ENCODE measurements at regions not wholly inside any gene's neighbourhood (a gene's known extent, or its start where the extent isn't known, plus 50 kb on each side); places are given as distances from the start of the nearest gene placed in this dataset.

DNA sequence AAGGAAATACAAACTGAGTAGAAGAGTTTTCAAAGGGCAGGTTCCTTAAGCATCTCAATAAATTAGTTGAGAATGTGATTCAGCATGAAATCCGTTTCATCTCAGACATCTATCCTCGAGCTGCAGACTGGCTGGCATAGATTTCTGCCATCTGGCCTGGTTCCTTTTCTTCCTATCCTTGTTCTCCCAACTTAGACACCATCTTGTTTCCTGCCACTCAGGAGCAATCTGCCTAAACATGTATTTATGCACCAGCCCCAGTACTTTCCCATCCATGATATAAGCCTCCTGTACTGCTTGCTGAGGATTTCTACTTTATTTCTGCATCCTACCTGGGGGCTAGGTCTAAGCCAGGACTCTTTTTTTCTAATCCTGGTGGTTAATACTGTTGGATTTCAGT, 359.1 kb upstream of the C11orf87 start:
- 0% methylated on average over 2 of the region's 2 CpGs for WGBS (ENCODE audit: insufficient coverage, low coverage, missing lambda C conversion rate)
- H3K27me3 ChIP-seq (ENCODE audit: control insufficient read depth in 2 of 2, insufficient read depth in 2 of 2, low read length in 2 of 2): no peaks in the 10 kb centered on the region
- ChIA-PET POLR2A (no interaction called here), CTCF (ENCODE audit: low intra/inter-chr PET ratio) (no interaction called here)
- no peak overlapping the region for H3K4me2 ChIP-seq (ENCODE audit: insufficient read depth, low read length)
- H3K9me1 ChIP-seq (ENCODE audit: control insufficient read depth, insufficient read depth, low read length): no peaks in the 10 kb centered on the region
- intact Hi-C loops (cut with micrococcal nuclease) (no loop called here), in situ Hi-C loops (cut with MboI) (no loop called here)
- no TSS peak for BruUV-seq (replicated peaks)
- H2AFZ ChIP-seq (ENCODE audit: low read depth, low read length): no peak overlapping the region
- no peak overlapping the region for H3K27ac ChIP-seq (ENCODE audit: extremely low read depth, low read depth, low read length)
- no peaks in the 10 kb centered on the region for H3K36me3 ChIP-seq (ENCODE audit: control insufficient read depth, insufficient read depth, low read length)
- FAIRE-seq (no peak), DNase-seq (ENCODE audit: extremely low read depth in 1 of 4, low spot score in 3 of 4) (no peak), ATAC-seq (no peak)
- no peak overlapping the region for H3K9ac ChIP-seq (ENCODE audit: insufficient read depth in 1 of 2, low read depth in 2 of 2, low read length in 2 of 2)
- TF ChIP-seq ZNF644 (tag; IDR thresholded peaks at IDR 0.05; ENCODE audit: low read depth) (no peak), RAD51 (IDR thresholded peaks at IDR 0.05; ENCODE audit: borderline replicate concordance, low read depth) (no peak), SP1 (CRISPR knock-in tag; IDR thresholded peaks at IDR 0.05) (no peak), ARNT (IDR thresholded peaks at IDR 0.05) (no peak), ZNF165 (CRISPR knock-in tag; IDR thresholded peaks at IDR 0.05; ENCODE audit: borderline replicate concordance) (no peak), SMARCA4 (IDR thresholded peaks at IDR 0.05) (no peak), PHB (CRISPR knock-in tag; IDR thresholded peaks at IDR 0.05) (no peak), FOSL1 (tag; conservative IDR thresholded peaks at IDR 0.05) (no peak), NFYB (IDR thresholded peaks at IDR 0.05; ENCODE audit: extremely low read depth, insufficient read length) (no peak), SRSF3 (IDR thresholded peaks at IDR 0.05; ENCODE audit: insufficient read depth, low read length) (no peak), ZNF175 (CRISPR knock-in tag; IDR thresholded peaks at IDR 0.05; ENCODE audit: low read depth) (no peak), NFE2 (IDR thresholded peaks at IDR 0.05; ENCODE audit: low read depth) (no peak), ETV1 (tag; conservative IDR thresholded peaks at IDR 0.05; ENCODE audit: low read depth) (no peak), SAFB (IDR thresholded peaks at IDR 0.05; ENCODE audit: borderline replicate concordance, low read depth, low read length) (no peak), CCAR2 (IDR thresholded peaks at IDR 0.05; ENCODE audit: low read depth, low read length) (no peak), SREBF2 (CRISPR knock-in tag; IDR thresholded peaks at IDR 0.05) (no peak), MYBL2 (IDR thresholded peaks at IDR 0.05; ENCODE audit: low read depth) (no peak), MYBL2 (CRISPR knock-in tag; IDR thresholded peaks at IDR 0.05; ENCODE audit: borderline replicate concordance) (no peak)
- TF ChIP-seq, protein P1, sequence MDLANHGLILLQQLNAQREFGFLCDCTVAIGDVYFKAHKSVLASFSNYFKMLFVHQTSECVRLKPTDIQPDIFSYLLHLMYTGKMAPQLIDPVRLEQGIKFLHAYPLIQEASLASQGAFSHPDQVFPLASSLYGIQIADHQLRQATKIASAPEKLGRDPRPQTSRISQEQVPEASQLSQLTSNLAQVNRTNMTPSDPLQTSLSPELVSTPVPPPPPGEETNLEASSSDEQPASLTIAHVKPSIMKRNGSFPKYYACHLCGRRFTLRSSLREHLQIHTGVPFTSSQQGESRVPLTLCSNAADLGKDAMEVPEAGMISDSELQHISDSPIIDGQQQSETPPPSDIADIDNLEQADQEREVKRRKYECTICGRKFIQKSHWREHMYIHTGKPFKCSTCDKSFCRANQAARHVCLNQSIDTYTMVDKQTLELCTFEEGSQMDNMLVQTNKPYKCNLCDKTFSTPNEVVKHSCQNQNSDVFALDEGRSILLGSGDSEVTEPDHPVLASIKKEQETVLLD (IDR thresholded peaks at IDR 0.05): no peak
- TF ChIP-seq, protein P2, sequence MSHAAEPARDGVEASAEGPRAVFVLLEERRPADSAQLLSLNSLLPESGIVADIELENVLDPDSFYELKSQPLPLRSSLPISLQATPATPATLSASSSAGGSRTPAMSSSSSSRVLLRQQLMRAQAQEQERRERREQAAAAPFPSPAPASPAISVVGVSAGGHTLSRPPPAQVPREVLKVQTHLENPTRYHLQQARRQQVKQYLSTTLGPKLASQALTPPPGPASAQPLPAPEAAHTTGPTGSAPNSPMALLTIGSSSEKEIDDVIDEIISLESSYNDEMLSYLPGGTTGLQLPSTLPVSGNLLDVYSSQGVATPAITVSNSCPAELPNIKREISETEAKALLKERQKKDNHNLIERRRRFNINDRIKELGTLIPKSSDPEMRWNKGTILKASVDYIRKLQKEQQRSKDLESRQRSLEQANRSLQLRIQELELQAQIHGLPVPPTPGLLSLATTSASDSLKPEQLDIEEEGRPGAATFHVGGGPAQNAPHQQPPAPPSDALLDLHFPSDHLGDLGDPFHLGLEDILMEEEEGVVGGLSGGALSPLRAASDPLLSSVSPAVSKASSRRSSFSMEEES (CRISPR knock-in tag; IDR thresholded peaks at IDR 0.05): no peak
- H3K79me2 ChIP-seq (ENCODE audit: control insufficient read depth, insufficient read depth, low read length): no peaks in the 10 kb centered on the region
- H4K20me1 ChIP-seq (replicated peaks; ENCODE audit: control insufficient read depth, insufficient read depth, low read length): no peaks in the 10 kb centered on the region; the same call in 1 of the 2 replicates
- H3K4me1 ChIP-seq (replicated peaks in 1 of 2; ENCODE audit: control insufficient read depth in 2 of 2, insufficient read depth in 2 of 2, low read length in 2 of 2): no peaks in the 10 kb centered on the region
- H3K4me3 ChIP-seq: no peak overlapping the region
- no peaks in the 10 kb centered on the region for H3K9me3 ChIP-seq (replicated peaks; ENCODE audit: control insufficient read depth, insufficient read depth, low read depth, low read length)
